Epidermal melanocyte (primary cell): ENCODE measurements at regions not wholly inside any gene's neighbourhood (a gene's known extent, or its start where the extent isn't known, plus 50 kb on each side); places are given as distances from the start of the nearest gene placed in this dataset.

Experiments used
- DNase-seq: peaks from one replicate; pipeline ENCODE4 v3.0.0; 2011; ENCODE audit warnings: low spot score; ENCODE audit not compliant: insufficient read length

GRCh38 chr9:11872471-11872870 is 820.7 kb upstream of the TYRP1 start:
- DNase-seq = no peak

GRCh38 chr9:11874414-11874813 is 818.8 kb upstream of the TYRP1 start:
- no peak for DNase-seq

GRCh38 chr9:11892401-11892800 is 800.8 kb upstream of the TYRP1 start:
- DNase-seq = no peak

GRCh38 chr9:11893331-11893730 is 799.9 kb upstream of the TYRP1 start:
- DNase-seq = no peak

GRCh38 chr9:11894136-11894535 is 799.0 kb upstream of the TYRP1 start:
- DNase-seq = no peak

- DNase-seq = no peak
Measured at GRCh38 chr9:11902610-11903009, 790.6 kb upstream of the TYRP1 start.

- no peak for DNase-seq
Measured at GRCh38 chr9:11915699-11916098, 777.5 kb upstream of the TYRP1 start.

GRCh38 chr9:11928871-11929321 is 764.3 kb upstream of the TYRP1 start:
- DNase-seq = no peak

GRCh38 chr9:11931109-11931508 is 762.1 kb upstream of the TYRP1 start:
- no peak for DNase-seq

- no peak for DNase-seq
Measured at GRCh38 chr9:11931751-11932150, 761.4 kb upstream of the TYRP1 start.

- DNase-seq = peak; percentile 18
Measured at GRCh38 chr9:11933926-11934325, 759.3 kb upstream of the TYRP1 start.

GRCh38 chr9:11946531-11946930 is 746.7 kb upstream of the TYRP1 start:
- DNase-seq = no peak

- no peak for DNase-seq
Measured at GRCh38 chr9:11962327-11962726, 730.9 kb upstream of the TYRP1 start.

GRCh38 chr9:11966786-11967185 is 726.4 kb upstream of the TYRP1 start:
- DNase-seq = no peak

- DNase-seq = no peak
Measured at GRCh38 chr9:11968631-11969030, 724.6 kb upstream of the TYRP1 start.

GRCh38 chr9:11973011-11973410 is 720.2 kb upstream of the TYRP1 start:
- DNase-seq = no peak

GRCh38 chr9:11973511-11973910 is 719.7 kb upstream of the TYRP1 start:
- no peak for DNase-seq

- no peak for DNase-seq
Measured at GRCh38 chr9:11992866-11993265, 700.3 kb upstream of the TYRP1 start.

- DNase-seq = no peak
Measured at GRCh38 chr9:12014488-12014887, 678.7 kb upstream of the TYRP1 start.

GRCh38 chr9:12054235-12054634 is 639.0 kb upstream of the TYRP1 start:
- no peak for DNase-seq

- DNase-seq = no peak
Measured at GRCh38 chr9:12056874-12057273, 636.3 kb upstream of the TYRP1 start.

- no peak for DNase-seq
Measured at GRCh38 chr9:12060067-12060466, 633.1 kb upstream of the TYRP1 start.

GRCh38 chr9:12060811-12061210 is 632.4 kb upstream of the TYRP1 start:
- no peak for DNase-seq

- no peak for DNase-seq
Measured at GRCh38 chr9:12065050-12065449, 628.1 kb upstream of the TYRP1 start.
